ENCODE measurements at regions not wholly inside any gene's neighbourhood (a gene's known extent, or its start where the extent isn't known, plus 50 kb on each side); places are given as distances from the start of the nearest gene placed in this dataset.

DNA sequence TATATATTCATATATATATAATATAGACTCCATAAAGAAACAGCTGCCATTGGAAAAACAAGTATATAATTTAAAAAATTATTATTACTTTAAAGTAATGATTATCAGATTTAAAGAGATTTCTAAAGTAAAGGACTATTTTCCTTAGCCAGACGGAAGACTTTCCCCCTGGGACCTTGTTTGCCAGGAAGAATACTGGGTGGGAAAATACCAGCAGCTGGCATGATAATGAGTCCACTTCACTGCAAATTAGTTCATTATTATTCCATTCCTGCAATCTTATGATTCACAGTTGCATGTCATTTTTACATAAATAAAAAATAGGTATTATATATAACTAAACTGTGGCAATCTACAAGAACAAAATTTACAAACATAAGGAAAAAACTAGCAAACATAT lies 339.8 kb upstream of the CDH7 start:
- DNase-seq (ENCODE audit: low spot score): no peak

DNA sequence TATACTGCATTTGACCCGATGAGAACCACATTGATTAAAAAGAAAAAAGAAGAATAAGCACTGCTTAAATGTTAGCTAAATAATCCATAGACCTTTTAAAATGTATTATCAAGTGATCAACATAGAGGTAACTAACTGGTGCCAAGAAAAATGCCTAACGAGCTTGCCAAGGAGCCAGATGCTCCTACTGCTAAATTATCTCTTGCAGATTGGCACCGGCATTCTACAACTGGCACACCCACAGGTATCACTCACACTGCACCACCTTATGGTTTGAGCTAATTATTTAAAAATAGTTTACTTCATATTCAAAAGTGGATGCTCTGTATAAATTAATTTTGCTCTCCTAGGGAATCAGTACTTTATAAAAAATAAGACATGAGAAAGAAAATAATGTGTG lies 341.6 kb upstream of the CDH7 start:
- no peak for DNase-seq (ENCODE audit: low spot score)

DNA sequence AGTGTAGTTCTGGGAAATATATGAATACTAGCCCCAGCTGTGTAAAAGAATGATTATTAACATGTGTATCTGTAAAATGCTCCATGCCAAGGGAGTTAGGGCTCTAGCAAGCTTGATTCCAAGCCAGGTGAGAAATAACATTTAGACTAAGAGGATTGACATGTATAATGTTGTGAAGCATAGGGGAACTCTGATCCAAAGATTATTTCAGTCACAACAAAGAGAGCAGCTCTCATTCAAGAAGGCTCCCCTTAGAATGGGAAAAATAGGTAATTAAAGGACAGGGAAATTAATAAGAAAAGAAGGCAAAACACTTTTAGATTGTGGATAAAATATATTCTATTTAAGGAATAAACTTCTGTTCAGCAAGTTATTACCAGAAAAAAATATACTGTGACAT lies 347.3 kb upstream of the CDH7 start:
- DNase-seq (ENCODE audit: low spot score): no peak

DNA sequence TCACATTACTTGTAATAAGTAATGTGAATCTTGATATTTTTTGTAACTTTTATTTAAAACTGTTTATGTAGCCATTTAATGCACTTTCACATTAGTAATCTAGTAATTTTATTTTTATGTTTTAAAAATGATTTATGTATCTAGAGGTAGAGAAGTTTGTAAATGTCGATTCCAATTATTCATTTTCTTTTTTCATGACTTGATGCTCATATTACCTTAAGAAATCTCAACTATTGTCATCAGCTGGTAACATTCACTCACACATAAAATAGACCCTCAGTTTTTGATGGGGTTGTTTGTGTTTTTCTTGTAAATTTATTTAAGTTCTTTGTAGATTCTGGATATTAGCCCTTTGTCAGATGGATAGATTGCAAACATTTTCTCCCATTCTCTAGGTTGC lies 351.7 kb upstream of the CDH7 start:
- no peak for DNase-seq (ENCODE audit: low spot score)

DNA sequence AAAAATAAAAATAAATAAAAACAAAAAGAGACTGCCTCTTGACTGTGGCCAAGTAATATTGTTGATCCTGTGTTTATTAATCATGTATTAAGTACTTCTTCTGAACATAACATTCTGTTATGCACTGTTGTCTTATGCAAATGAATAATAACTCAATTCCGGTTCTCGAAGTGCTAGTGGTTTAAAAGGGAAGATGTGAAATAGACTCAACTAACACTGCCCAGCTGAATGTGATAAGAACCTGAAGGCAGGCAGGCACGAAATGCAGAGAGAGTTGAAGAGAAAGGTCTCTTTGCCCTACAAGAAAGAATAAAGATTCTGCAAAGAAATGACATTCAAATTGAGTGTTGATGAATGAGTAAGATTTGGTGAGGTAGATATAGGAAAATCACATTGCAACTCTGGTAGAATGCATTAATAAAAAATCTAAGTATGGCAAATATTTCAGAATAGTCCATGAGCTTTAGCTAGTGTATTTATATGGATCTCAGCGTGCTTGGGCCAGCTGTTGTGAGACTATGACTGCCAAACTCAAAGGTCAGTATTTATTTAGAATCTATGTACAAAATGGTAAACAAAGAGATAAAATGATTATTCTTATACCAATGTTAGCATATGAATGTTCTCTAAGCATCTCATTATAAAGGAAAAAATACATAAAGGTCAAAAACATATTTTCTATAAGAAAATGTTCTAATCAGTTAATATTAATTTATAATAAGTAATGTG lies 352.3 kb upstream of the CDH7 start:
- DNase-seq (ENCODE audit: low spot score): no peak

DNA sequence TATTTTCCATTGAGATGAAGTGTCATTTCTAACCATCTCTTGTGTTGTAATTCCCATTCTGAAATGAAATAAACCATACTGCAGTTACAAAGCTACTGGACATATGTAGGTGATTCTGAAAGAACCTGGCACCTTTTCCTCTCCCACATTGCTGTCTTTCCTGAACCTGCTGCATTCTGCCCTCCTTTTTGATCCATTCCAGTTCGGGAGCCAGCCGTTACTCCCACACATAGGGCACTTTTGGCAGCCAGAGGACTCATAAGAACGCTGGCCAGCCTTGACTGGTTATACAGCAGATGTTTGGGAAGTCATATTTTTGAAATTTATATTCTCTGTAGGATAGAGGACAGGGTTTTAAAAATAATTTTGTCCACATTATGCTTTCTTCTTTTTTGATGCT lies 369.8 kb upstream of the CDH7 start:
- DNase-seq (ENCODE audit: low spot score): no peak

DNA sequence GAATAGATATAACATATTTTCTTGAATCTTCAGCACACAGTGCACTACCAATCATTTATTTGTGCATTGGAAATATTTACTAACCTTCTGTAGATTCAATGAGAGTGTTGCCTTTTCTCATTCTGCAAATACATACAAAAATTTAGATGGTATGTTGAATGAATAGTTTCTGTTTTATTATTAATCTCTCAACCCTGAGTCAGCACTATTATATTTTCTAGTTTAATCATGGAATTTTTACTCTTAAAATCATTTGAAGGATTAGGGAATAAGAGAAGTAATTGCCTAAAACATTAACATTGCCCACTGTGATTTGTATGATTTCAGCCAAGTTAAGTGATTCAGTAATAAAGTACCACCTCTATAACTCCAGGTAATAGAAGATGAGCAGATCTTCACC lies 370.2 kb upstream of the CDH7 start:
- DNase-seq (ENCODE audit: low spot score): no peak

DNA sequence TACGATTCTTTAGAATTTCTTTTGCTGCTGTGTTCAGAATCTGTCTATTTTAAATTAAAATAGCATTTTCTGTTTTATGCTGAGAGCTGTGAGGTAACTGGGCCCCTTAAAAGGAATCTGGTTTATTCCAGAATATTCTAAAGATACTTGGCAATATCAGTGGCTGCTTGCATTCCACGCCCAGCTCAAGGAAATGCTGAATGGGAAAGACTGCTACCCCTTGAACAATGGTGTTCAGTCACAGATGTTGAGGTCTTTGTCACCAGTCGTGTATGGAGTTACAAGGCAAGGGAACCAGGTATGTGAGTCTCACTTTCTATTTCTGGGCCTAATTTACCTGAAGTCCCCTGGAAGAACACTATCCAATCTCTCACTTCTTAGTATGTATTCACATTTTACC lies 377.9 kb upstream of the CDH7 start:
- DNase-seq (ENCODE audit: low spot score): no peak

DNA sequence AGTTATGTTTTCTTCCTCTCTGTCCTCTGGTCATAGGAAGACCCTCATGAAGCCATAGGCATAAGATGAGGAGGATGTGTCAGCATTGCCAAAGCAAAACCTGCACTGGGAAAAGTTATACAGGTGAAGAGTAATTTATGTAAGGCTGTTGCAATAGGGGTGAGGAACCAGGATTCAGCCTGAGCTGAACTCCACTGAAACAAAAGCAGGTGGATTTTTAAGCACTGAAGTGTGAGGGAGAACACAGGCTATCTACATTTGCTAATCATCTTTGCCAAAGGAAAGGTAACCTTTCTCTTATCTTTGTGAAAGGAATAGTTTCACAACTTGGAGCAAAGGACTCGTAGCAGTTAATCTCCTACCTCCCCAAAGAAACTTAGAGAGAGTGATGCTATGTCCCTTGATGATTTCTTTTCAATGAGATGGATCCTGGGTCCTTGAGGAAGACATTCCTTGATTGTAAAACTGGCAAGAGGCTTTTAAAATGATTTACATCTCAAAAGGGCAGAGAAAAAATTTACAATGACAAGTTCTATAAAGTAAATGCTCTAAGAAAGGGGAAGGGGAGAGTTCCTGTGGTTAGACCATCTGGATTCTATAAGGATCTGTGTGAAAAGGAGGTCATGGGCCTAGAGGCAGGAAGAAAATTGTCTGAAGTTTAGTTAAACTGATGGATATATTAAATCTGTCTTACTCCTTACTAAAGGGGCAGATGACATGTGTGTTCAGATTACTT lies 385.4 kb upstream of the CDH7 start:
- DNase-seq (ENCODE audit: low spot score): no peak

DNA sequence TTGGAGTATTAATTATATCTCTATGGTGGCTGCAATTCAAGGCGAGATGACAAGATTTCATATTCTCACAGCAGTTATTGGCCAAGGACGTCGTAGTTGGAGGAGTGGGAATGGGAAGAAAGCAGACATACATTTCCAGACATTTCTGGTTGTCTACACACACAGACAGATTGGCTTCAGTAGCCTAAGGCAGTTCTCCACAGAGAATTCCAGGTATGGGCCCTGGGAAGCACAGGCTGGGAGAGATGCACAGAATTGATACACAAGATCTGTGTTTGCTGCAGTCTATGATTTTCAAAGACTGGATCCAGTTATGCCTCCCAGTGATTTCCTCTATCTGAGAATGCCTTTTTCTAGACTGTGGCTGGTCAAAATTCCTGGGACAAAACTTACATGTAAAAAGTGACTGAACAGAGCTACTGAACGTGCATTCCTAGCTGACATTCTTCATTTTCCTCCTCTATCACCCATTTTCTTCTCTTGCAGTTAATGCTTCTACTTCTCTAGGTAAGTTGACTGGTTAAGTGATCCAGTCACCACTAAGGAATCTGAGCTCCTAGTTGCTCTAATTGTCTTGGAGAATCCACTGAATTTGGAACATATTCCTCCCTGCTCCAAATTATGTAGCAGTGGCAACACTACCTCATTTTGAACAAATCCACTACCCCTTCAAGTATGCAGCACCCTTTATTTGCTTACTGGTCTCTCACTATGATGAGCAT lies 386.7 kb upstream of the CDH7 start:
- DNase-seq (ENCODE audit: low spot score): no peak

DNA sequence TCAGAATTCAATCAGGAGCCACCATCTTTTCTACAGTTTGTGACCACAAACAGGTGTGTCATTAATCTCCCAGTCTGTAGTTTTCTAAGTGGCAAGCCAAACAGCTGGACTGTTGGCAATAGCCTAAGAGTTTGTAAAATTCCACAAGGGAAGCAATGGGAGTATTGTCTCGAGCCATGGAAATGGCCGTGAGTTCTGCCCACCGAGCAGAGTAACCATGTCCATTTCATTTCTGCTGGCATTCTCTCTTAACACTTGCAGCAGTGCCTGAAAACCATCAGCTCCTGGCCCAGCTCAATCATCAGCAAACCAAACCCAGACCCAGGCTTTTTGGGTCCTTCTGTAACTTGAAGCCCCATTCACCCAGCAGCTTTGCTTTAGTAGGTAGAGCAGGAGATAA lies 387.8 kb upstream of the CDH7 start:
- DNase-seq (ENCODE audit: low spot score): no peak

DNA sequence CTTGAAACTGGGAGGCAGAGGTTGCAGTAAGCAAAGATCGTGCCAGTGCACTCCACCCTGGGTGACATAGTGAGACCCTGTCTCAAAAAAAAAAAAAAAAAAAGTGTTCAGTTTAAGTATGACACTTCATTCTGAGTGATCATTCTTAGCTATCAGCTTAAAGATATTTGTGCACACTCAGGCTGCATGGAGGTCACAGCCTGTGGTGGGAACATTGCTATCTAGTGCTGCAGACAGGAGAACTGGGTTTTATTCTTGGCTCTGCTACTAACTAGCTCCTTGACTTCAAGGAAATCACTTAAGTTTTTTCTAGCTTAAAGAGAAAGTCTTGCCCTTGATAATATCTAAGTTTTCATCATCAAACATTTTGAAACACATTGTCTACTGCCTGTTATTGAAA lies 391.3 kb upstream of the CDH7 start:
- no peak for DNase-seq (ENCODE audit: low spot score)

DNA sequence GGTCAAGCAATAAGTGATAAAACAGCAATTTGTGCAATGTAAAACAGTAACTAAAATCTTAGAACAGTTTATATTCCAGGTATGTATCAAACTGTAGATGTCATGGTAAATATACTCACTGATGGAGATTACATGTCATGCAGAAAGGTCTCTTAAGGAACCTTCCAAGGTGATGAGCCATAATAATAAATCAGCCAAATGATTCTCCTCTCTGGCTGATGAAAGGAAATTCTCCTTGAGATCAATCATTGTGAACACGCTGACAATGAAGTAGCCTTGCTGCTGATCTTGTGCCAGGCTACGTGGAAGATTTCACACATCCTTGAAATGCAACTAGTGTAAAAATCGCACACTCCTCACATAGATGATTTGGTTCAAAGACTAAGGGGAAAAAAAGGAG lies 392.5 kb upstream of the CDH7 start:
- DNase-seq (ENCODE audit: low spot score): no peak

DNA sequence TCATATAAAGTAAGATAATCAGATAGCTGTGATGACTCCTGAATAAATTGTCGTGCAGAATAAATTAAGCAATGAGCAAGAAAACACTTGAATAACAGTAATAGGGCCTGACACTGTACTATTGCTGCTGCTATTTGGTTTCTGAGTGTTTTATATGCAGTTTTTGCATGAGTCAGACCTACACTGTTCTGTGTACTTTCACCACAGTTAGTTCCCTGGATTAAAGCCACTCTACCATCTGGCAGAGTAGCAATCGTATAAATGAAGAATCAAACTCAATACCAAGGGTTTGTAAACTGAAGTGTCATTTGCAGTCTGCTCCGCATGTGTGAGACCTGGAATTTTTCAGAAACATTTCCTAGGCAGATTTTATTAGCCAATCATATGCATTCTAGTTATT lies 398.6 kb upstream of the CDH7 start:
- peak; percentile 74 for DNase-seq (ENCODE audit: low spot score)

DNA sequence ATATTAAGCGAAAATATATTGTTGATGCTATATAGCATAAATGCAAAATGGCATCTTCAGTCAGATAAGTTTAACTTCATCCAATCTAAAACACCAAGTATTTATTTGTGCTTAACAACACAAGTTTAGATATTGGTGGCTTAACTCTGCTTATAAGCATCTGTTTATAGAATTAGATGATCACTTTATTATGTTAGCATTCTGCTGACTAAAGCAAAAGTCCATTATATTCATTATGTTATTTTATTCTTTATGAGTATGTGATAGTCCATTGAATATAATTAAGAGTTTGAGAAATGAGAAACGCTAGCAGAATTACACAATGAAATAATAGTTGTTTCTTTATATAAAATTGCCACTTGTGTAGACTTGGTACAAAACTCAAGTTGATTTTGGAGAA lies 401.2 kb upstream of the CDH7 start:
- no peak for DNase-seq (ENCODE audit: low spot score)

DNA sequence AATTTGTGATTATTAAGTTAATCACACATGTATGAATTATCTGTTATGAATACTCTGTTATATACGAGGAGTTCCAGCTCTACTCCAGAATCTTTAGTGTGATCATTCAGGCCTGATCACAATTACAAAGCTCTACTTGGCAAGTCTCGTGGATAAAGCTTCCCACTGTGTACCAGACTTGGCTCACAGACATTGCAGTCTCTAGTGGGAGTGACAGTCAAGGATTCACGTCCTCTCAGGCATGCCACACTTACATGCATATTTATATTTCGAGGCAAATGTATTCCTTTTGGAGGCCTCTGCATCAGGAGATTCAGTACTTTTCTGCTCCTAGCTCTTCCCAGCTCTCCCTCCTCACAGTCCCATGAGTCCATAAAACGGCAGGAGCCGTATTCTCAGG lies 403.4 kb upstream of the CDH7 start:
- no peak for DNase-seq (ENCODE audit: low spot score)

DNA sequence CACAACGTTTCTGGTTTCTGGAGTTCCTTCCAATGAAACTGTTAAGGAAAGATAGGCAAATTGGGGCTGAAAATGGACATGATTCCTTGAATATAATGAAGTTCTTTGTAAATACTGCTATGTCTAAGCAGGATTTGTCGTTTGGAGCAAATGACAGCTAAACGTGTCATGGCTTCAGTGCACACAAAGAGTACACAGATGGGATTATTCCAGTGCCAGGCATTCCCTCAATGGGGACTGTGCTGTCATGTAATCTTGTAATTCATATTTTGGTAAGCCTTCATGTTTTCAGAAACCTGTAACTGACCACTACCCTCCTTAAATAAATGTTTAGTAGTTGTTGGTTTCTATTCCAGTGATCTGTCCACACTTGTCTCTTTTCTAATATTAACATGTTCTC lies 404.7 kb upstream of the CDH7 start:
- DNase-seq (ENCODE audit: low spot score): no peak

DNA sequence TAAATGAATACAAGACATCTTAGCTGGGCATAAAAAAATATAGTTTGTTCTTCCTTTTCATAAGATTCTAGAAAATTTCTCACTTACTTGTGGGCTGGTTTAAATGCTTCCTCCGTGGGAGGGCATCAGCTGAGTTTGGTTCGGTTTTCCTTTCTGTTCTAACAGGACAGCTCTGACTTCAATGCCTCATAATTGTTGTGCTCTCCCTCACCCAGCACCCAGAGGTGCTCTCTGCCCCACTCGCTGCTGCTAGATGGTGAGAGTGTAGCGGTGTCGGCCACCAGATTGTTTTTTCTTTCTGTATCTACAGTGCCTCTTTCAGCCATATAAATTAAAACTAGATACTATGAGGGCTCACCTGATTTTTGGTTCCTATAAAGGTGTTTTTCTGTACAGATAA lies 407.2 kb upstream of the CDH7 start:
- no peak for DNase-seq (ENCODE audit: low spot score)

DNA sequence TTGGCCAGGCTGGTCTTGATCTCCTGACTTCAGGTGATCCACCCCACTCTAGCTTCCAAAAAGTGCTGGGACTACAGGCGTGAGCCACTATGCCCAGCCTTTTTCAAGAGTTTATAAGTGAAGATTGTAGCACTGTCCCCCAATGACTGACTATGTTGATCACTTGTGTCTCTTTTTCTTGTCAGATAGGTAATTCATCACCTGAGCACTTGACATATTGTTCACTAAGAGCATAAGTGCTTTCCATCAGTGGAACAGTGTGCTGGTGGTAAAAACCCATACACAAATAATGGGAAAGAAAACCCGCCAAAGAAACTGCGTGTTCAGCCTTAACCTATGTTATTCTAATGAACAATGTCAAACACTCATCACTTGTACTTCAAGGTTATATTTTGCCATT lies 414.4 kb upstream of the CDH7 start:
- no peak for DNase-seq (ENCODE audit: low spot score)

DNA sequence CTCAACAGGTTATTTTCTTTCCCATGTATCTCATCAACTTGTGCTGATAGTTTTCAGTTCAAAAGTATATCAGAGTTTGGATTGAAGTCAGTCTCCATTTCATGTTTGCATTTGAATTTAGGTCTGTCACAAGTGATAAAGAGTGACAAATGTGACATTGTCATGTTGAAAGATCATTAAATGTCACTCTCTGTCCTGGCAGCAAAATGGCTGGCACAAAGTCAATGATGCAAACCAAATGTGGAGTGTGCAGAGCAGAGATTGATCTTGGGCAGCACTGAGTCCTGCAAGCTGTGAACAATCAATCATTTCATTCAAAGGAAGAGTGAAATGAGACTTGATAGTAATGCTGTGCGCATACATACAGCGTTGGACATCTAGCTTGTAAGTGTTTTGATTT lies 421.8 kb upstream of the CDH7 start:
- DNase-seq (ENCODE audit: low spot score): no peak

DNA sequence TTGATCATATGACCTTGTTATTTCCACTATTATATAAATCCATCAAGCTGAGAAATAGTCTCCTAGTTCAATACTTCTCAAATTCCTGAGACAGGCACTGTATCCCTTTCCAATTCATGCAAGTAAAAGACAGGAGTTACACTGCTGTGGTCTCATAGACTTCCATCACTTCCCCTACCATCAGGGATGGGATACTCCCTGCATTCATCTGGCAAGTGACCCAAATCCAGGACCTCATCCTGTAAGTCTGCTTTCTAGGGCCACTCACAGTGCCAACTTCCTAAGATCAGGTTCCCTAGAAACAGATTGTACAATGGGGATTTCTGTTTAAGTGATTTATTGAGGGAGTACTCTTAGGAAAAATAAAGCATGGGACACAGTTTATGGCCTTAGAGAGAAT lies 424.0 kb upstream of the CDH7 start:
- no peak for DNase-seq (ENCODE audit: low spot score)

DNA sequence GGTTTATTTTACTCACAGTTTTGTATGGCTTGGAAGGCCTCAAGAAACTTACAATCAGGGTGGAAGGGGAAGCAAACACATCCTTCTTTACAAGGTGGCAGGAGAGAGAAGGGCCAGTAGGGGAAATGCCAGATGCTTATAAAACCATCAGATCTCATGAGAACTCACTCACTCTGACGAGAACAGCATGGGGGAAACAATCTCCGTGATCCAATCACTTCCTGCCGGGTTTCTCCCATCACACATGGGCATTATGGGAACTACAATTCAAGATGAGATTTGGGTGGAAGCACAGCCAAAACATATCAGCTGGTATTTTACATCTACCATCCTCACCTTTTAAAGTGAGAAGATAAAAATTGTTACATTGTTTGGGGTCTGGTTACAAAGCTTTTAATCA lies 427.9 kb upstream of the CDH7 start:
- no peak for DNase-seq (ENCODE audit: low spot score)

DNA sequence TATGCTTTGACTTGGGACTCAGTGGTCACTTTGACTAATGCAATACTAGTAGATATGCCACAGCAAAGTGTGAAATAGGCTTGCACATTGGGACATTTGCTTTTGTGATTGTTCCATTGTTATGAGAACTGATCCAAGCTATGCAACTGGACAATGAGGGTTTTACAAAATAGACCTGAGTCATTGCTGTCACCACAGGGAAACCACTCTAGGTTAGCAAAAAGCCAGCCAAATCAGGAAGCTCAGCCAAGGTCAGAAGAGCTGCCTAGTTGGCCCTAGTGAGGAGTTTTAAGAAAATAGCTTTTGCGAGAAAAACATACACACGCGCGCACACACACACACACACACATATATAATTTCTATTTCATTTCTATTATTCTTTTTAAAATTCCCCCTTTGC lies 452.4 kb upstream of the CDH7 start:
- no peak for DNase-seq (ENCODE audit: low spot score)
